ENCODE measurements at regions not wholly inside any gene's neighbourhood (a gene's known extent, or its start where the extent isn't known, plus 50 kb on each side); places are given as distances from the start of the nearest gene placed in this dataset.

DNA sequence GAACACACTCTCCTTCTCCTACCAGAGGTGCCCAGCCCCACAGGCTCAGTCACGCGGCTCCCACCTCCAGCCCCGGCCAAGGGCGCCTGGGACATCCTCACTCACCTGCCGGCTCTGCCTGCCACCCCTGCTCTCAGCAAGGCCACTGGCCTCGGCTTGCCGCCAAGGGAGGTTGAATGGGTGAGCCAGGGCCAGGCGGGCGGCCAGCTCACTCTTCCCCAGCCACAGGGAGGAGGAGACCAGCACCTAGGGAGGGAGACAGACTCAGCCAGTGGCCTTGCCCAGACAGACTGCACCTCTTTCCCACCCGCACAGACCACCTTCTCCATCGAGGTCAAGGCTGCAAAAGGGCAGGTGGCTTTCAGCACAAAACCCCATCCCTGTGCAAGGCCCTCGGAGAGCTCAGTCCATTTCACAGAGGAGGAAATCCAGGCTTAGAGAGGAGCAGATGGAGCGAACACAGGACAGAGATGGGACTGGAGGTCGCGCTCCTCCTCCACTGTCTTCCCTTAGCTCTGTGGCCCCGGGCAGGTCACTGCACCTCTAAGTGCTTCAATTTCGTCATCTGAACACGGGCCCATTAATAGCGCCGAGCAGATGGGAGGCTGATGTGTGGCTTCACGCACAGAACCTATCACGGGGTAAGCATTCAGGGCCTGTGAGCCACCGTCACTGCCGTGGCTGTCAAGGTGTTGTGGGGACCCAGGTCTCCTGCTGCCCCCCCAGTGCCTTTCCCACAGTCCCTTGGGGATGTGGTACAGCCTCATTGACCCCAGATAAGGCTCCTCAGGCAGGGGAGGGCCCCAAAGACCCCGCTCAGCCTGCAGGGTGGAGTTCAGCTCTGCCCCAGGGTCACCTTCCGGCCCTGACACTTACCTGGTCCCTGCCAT lies 56.1 kb downstream of the RMI2 start:
- DNase-seq: no peak

DNA sequence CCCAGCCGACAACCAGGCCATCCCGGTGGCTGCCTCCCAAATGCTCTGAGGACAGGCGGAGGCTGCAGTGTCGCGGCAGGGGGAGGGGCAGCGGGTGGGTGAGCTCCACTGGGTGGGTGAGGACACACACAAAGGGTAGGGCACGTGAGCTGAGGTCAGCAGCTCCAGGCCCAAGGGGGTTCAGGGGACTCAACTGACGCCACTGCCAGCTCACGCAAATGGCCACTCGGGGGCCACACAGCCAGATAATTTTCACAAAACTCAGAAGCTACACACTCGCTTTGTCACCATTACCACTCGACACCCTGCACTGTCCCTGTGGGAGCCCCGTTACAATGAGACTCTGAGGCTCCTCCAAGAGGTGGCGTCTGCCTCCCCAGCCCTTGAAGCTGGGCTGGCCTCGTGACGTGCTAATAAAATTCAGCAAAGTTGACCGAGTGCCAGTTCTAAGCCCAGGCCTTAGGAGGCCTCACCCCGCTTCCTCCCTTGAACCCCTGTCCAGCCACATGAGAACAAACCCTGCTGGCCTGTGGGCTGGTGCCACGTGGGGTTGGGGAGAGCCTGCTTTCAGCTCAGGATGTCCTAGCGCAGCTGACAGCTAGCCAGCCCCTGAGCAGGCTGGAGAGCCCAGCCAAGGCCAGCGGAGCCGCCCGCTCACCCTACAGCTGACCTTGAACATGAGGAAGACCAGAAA lies 56.9 kb downstream of the RMI2 start:
- no peak for DNase-seq

DNA sequence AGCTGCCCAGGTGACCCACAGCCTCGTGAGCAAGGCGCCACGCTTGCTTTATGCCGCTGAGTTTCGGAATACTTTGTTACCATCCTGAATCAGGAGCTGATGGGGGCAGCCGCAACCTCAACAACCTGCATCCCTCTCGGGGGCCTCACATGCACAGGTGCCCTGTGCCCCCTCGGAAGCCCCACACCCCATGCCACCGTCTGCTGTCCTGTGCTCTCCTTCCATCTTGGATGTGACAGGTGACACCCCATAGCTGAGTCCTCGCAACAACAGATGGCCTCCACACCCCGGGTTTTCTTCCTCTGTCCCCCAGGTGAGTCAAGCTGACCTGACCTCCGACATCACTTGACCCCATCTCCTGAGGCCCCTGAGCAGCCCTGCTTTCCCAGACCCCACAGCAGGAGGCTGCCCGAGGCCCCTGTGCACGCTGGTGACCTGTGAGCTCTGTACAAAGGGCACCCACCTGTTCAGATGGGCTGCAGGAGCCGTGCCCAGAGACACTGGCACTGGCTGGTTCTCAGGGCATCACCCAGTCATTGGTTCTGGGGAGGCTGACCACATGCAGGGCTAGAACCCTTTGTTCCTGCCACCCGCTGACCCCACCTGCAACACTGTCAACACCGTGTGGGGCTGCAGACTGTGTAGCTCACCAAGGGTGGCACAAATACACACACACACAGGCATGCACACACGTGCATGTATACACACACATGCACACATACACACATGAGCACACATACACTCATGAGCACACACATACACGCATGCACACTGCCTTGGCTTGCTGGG lies 57.7 kb downstream of the RMI2 start:
- DNase-seq: no peak

DNA sequence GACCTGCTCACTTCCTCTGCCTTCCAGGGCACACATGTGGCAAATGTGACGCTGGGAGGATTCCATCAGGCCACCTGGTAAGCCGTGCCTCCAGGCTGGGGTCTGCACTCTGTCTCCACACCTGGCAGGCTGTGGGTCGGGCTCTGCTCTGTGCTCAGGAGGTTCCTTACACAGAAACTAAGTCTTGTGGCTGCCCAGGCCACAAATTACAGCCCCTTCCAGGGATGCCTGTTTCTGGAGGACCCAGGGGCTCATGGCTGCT lies 58.2 kb downstream of the RMI2 start:
- no peak for DNase-seq

DNA sequence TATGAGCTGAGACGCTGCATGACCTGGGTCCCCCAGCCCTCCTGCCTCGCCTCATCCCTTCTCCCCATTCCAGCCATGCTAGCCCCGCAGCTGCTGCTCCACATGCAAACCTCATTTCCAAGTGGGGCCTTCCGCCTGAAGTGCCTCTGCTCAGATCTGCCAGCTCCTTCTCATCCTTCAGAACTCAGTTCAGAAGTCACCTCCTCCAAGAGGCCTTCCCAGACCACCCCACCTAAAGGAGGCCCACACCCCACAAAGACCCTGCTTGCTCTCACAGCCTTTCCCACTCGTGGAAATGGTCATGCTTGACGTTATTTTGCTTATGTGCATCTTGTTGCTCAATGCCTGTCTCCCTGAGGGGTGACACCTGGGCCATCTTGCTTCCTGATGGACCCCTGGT lies 58.7 kb downstream of the RMI2 start:
- no peak for DNase-seq

DNA sequence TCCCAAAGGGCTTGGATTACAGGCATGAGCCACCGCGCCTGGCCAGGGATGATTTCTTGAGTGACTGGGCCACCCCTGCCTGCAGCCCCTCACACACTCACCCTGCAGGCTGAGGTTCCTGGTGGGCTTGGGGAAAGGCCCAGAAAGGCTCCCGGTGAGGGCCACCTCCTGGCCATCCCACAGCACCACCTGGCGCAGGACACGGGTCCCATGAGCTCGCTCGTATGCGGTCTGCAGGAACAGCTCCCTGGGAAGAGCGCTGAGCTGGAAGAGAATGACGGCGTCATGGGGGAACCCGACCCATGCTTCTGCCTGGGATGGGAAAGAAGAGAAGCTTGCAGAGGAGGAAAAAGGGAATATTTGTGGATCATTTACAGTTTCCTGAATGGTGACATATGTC lies 59.3 kb downstream of the RMI2 start:
- DNase-seq: no peak

DNA sequence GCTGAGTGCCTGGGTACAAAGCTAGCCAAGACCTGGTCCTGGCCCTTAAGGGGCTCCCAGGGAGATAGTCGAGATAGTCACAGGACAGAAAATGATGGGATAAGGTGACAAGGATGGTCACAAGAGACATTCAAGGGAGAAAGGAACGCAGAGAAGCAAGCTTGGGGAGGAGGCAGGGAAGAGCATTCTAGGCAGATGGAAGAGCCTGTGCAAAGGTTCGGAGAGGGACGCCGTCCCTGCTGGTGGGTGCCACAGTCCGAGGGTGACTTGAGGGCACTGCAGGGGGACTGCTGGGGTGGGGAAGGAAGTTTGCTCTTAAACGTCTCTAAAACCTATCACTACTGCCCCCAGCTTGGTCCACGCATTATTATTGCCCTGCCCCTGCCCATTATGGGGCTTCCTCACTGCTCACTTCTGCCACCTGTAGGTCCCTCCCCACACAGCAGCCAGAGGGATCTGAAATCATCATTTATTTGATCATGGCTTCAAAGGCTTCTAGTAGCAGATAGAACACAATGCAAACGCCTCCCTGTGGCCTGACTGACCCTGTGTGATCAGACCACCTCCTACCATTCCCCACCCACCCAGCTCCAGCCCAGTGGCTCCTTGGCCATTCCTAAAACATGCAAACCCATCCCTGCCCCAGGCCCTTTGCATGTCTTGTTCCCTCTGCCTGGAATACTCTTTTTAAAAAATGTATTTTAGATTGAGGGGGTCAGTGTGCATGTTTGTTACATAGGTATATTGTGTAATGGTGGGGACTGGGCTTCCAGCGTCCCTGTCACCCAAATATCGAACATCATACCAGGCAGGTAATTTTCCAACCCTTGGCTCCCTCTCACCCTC lies 60.3 kb downstream of the RMI2 start:
- no peak for DNase-seq

DNA sequence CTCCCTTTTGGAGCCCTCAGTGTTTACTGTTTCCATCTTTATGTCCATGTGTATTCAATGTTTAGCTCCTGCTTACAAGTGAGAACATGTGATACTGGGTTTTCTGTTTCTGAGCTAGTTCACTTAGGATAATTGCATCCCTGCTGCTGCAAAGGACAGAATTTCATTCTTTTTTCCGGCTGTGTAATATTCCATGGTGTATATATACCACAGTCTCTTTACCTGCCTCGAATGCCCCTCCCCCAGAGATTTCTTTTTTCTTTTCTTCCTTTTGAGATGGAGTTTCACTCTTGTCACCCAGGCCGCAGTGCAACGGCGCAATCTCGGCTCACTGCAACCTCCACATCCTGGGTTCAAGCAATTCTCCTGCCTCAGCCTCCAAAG lies 60.9 kb downstream of the RMI2 start:
- DNase-seq: no peak

DNA sequence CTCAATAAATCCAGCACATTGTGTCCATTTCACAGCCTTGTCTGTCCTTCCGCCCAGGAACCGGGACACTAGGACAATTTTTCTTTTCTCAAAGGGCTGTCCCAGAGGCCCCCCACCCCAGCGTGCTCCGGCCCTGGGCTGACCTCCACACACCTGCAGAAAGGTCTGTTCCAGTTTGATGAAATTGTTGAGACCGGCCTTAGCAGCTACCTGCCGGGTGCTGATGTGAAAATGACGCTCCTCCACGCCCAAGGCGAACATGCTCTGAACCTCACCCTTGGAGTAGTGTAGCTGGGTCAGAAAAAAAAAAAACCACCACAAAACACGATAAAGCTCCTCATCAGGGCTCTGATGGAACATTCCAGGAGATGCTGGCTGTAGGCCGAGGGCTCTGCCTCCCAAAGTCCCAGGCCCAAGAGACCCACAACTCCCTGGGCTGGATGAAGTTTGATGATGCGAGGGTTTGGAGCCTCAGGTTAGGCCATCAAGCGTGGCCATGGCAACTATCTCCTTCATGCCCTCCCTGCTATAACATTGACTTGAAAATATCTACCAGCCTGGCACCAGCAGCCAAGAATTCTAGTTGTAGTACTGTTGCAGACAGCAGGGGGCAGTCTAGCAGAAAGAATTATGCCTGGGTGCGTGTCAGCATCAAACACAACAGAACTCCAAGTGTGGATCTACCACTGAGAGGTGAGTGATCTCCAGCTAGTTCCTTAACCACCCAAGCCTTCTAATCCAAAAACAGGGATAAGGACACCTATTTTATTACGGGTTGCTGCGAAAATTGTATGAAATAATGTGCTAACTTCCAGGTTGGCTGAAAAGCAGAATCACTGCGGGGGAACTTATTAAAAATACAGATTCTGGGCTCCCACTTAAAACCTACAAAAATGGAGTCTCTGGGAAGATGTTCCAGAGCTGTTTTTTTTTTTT lies 62.1 kb downstream of the RMI2 start:
- DNase-seq: peak; percentile 59

DNA sequence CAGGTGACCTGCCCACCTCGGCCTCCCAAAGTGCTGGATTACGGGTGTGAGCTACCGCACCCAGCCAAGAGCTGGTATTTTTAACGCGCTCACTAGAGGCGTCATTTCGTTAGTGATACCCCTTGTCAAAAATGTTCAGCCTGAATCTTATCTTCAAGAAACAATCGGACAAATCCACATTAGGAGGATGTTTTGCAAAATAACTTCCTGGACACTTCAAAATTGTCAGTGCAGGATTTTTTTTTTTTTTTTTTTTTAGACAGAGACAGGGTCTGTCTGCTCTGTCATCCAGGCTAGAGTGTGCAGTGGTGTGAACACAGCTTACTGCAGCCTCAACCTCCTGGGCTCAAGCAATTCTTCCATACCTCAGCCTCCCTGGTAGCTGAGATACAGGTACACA lies 63.0 kb downstream of the RMI2 start:
- no peak for DNase-seq

DNA sequence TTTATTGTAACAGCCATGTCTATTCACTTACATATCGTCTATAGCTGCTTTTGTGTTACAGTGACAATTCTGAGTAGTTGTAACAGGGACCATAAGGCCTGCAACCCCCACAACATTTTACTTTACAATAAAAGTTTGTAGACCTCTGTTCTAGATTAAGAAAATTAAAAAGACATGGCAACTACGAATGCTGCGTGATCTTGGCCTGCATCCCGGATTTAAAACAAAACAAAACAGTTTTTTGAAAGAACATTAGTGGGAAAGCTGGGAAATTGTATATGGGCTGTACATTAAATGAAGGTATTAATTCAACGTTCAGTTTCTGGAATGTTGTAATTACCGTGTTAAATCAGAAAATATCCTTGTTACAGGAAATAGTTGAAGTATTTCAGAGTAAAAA lies 64.1 kb downstream of the RMI2 start:
- peak; percentile 74 for DNase-seq

DNA sequence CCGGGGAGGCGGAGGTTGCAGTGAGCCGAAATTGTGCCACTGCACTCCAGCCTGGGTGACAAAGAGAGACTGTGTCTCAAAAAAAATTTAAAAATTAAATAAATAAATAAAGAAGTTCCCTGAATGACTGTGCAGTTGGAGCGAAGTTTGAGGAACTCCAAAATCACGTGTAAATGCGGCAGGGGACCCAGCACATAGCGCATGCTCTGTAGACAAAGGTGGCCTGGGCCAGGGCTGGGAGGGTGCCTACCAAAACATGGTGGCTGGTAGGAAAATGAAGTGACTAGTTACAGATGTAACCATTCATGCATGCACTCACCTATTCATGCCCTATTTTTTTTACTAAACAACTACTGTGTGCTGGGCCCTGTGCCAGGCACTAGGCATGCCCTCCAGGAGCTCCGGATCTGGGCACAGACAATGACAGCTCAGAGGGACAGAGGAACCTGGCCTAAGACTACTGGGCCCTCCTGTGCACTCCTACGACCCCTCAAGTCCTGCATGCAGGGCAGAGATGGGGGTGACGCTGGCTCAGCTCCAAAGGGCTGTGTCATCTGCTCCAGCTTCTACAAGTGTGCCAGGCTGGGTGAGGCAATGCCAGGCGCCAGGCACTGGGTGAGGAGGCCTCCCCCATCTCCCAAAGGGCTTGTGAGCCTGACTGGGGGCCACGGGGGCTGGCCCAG lies 65.3 kb downstream of the RMI2 start:
- DNase-seq: peak; percentile 17

DNA sequence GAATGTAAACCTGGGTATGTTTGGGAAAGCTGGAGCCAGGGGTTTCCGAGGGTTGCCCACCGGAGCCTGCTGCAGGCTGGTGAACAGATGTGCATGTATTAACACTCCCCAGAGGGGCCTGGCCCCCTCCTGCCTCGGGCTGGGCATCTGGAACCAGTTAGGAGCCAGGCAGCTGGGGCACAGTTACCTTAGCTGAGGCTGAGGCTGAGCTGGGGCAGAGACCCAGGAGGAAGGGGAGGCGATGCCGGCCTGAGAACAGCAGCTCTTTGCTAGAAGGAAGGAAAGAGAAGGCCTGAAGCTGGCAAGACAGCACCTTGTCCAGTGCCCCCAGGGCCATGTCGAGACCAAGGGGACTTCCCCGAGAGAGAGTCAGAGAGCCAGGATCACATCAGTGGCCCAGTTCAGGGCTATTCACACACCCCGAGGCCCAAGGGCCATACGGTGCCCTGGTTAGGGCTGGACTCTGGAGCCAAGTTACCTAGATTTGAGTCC lies 65.8 kb downstream of the RMI2 start:
- no peak for DNase-seq

DNA sequence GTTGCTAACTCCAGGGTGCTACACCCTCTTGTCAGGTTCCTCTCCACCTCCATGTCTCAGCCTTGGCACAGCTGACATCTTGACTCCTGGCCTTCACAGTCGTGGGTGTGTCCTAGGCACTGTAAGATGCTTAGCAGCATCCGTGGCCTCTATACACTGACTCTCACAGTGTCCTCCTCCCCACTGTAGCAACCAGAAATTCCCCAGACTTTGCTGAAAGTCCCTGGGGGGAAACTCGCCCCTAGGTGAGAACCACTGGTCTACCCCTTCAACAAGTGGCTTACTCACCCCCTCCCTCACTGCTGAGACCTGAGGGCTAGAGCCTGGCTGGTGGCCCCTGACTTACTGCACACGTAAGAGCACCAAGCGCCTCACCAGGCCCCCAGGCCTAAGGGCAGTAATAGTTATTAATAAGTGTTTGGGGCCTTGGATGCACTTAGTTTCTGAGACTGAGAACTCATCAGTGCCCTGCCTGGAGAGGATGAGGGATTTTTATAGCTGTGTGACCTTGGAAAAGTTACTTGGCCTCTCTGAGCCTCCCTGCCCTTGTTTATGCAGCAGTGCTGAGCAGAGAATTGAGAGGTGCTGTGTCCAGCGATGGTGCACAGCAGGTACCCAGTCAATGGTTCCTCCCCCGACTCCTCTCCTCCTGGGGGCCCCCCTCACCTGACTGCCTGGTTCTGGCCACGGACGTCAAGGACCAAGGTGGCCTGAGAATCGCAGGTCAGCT lies 67.1 kb downstream of the RMI2 start:
- DNase-seq: no peak

DNA sequence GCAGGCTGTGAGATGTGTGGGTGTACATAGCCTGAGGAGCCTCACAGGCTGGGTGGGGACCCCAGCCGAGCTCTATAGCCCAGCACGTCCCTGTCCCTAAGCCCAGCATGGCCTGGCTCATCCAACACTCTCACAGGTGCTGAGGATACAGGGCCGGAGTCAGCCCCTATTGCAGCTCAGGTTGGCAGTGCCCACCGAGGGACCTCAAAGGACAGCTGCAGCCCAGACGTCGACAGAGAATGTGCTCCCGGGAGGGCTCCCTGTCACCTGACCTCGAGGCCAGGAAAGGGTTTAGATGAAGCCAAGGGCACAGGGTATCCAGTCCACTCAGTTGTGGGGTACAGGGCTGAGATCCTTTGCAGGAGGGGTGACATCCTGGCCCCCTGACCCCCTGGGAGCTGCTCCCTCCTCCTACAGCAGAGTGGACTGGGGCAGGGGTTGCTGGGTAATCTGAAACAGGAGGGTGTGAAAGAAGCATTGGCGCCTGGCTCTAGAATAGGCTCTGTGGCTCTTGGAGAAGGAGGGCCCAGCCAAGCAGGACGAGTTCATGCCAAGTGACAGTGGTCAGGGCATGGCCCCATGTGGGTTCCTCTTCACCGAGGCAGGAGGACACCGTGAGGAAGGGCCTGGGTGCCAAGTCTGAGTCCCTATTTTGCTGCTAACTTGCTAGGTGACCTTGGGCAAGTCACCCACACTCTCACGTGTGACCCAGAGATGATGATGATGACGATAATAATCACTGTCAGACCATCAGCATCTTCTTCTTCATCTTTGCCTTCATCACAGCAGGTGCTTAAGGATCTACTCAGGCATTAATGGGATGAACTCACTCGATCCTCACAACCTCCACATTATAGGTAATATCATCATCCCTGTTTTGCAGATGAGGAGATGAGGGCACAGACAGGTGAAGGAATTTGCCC lies 68.0 kb downstream of the RMI2 start:
- no peak for DNase-seq

DNA sequence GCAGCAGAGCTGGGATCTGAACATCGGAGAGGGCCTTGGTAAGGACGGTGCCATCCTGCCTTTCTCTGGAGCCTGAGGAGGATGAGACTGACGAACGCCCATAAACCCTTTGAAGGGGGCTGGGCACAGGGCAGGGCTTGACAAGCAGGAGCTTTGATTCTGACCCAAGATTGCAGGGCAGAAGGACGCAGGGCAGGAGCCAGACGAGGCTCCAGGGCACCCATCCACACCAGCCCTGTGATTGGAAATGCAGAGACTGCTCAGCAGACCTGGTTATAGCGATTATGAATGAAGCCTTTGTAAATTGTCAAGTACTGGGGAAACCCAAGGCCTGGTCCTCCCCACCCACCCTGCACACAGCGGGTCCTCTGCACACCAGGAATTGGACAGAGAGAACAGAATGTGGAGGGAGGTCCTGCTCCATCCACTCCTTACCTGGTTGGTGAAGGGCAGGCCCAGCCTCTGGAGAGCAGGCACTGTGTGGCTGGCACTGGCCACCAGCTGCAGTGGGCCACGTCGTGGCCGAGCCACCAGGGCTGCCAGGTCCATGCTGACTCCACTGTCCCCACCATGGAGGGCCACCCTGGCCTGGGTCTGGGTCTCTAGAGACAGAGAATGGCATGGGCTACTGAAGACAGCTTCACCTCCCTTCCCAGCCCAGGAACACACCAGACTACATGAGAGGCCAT lies 68.8 kb downstream of the RMI2 start:
- no peak for DNase-seq

DNA sequence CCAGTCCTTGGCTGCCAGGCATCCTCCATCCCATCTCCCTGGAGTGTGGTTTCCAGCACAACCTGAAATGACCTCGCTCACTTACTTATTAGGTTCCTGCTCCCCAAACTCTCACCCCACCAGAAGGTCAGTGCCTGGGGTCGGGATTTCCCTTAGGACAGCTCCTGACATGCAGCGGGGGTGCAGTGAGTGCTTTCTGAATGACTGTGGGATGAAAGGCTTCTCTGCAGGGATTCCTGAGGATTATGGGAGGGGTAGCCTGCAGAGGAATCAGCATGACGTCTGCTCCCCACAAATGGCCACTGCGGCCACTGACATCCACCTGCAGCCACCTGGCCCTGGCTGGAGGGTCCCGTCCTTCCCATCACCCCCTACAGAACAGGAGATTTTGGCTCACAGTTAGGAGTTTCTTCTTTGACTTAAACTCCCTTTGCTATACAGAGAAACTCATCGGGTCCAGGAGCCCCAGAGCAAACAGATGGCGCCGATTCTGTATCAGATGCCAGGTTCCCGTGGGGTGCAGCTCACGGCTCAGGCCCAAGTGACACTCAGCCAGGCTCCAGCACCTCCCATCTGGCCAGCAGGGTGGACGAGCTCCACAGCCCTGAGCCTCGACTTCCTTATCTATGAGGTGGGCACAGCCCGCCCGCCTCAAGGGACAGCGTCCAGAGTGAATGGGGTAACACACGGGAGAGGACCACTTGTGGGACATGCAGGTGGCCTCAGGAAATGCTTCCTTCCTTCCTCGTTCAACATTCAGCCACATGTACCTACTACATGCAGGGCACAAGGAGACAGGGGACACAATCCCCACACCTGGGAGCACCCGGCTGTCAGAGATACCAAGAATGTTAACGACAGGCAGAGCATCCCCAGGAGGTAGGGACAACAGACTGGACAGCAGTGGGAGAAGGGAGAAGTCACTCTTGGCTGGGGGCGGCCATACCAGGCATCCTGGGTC lies 69.8 kb downstream of the RMI2 start:
- DNase-seq: no peak
